Right lobe of liver (tissue), 4 donors: ENCODE measurements at regions not wholly inside any gene's neighbourhood (a gene's known extent, or its start where the extent isn't known, plus 50 kb on each side); places are given as distances from the start of the nearest gene placed in this dataset.

Source experiments
- CTCF ChIP-seq, 4 donors: fragments of 200-600 bp in 3 of 4; fragments of 450-650 bp in 1 of 4; IDR thresholded peaks; one replicate each; pipeline versions ENCODE4 v1.5.1 to v1.8.0; 2016 to 2022; ENCODE audit warnings: antibody characterized with exemption in 4 of 4, mild to moderate bottlenecking in 2 of 4
- POLR2A ChIP-seq: fragments of 450-650 bp; IDR thresholded peaks from one replicate; pipeline ENCODE4 v1.6.1; 2017; ENCODE audit warnings: antibody characterized with exemption, mild to moderate bottlenecking
- donor health status: DM: no; HTN: no; CAD: no.
- donor health status: DM: no; HTN: no; CAD: no.
- donor health status: DM: no; HTN: yes; CAD: no.

- TF ChIP-seq CTCF (IDR thresholded peaks at IDR 0.05) = no peak
- no peak for TF ChIP-seq POLR2A
These were observed 90.5 kb upstream of the SVIL start for GRCh38 chr10:29725133-29725720.
